NCI-H748 treated with DMSO at 0.1 percent for 48 hours (cell line): ENCODE measurements at regions not wholly inside any gene's neighbourhood (a gene's known extent, or its start where the extent isn't known, plus 50 kb on each side); places are given as distances from the start of the nearest gene placed in this dataset.
"Not testable (repeated sequence)": the region's sequence is repeated elsewhere in the genome, so short reads cannot be mapped to it uniquely, and the experiment has no call there.

Experiments used
- DNase-seq: peaks from one replicate; lab custom pipeline; 2025; lab: John Stamatoyannopoulos, UW

- DNase-seq = no peak
Measured at GRCh38 chr2:57597940-57598339, 448.7 kb upstream of the VRK2 start.

- DNase-seq = no peak
Measured at GRCh38 chr2:57598551-57598950, 448.1 kb upstream of the VRK2 start.

- DNase-seq = no peak
Measured at GRCh38 chr2:57602733-57603132, 443.9 kb upstream of the VRK2 start.

- no peak for DNase-seq
Measured at GRCh38 chr2:57614988-57615387, 431.6 kb upstream of the VRK2 start.

- no peak for DNase-seq
Measured at GRCh38 chr2:57615855-57616556, 430.6 kb upstream of the VRK2 start.

- no peak for DNase-seq
Measured at GRCh38 chr2:57617318-57617717, 429.3 kb upstream of the VRK2 start.

GRCh38 chr2:57621122-57621663 is 425.4 kb upstream of the VRK2 start:
- no peak for DNase-seq

- DNase-seq = no peak
Measured at GRCh38 chr2:57622009-57622408, 424.6 kb upstream of the VRK2 start.

- DNase-seq = no peak
Measured at GRCh38 chr2:57656198-57656597, 390.4 kb upstream of the VRK2 start.

GRCh38 chr2:57669570-57669969 is 377.0 kb upstream of the VRK2 start:
- DNase-seq = no peak

GRCh38 chr2:57674025-57674424 is 372.6 kb upstream of the VRK2 start:
- no peak for DNase-seq

GRCh38 chr2:57674743-57675142 is 371.9 kb upstream of the VRK2 start:
- DNase-seq = no peak

GRCh38 chr2:57677296-57677695 is 369.3 kb upstream of the VRK2 start:
- DNase-seq = no peak

GRCh38 chr2:57681650-57682049 is 365.0 kb upstream of the VRK2 start:
- no peak for DNase-seq

- DNase-seq = no peak
Measured at GRCh38 chr2:57685032-57685431, 361.6 kb upstream of the VRK2 start.

GRCh38 chr2:57692395-57692794 is 354.2 kb upstream of the VRK2 start:
- DNase-seq = no peak

- no peak for DNase-seq
Measured at GRCh38 chr2:57693177-57693576, 353.4 kb upstream of the VRK2 start.

GRCh38 chr2:57693965-57694364 is 352.6 kb upstream of the VRK2 start:
- no peak for DNase-seq

- no peak for DNase-seq
Measured at GRCh38 chr2:57696016-57696415, 350.6 kb upstream of the VRK2 start.

GRCh38 chr2:57698392-57698791 is 348.2 kb upstream of the VRK2 start:
- DNase-seq = no peak

GRCh38 chr2:57698935-57699449 is 347.6 kb upstream of the VRK2 start:
- no peak for DNase-seq

GRCh38 chr2:57701391-57701791 is 345.2 kb upstream of the VRK2 start:
- DNase-seq = no peak

GRCh38 chr2:57703407-57703806 is 343.2 kb upstream of the VRK2 start:
- no peak for DNase-seq

- not testable (repeated sequence) for DNase-seq
Measured at GRCh38 chr2:57707794-57708193, 338.8 kb upstream of the VRK2 start.
